K562 (cell line): ENCODE measurements at regions not wholly inside any gene's neighbourhood (a gene's known extent, or its start where the extent isn't known, plus 50 kb on each side); places are given as distances from the start of the nearest gene placed in this dataset.

Experiments
- ATAC-seq: fragments of 200-7000 bp; cut with Tn5 transposase; 3 replicates; pipeline ENCODE4 v1.9.1; 2020; ENCODE audit warnings: moderate library complexity
- BruUV-seq: library from RNA; stranded (reverse); fragments of 400-500 nt; replicated peaks from 2 replicates; lab custom pipeline; 2021; lab: Mats Ljungman, UMichigan
- CTCF ChIA-PET: fragments of 300-600 bp; formaldehyde crosslinking; extraction: SDS; loops from one replicate; lab custom pipeline; 2021; ENCODE audit warnings: low intra/inter-chr PET ratio; lab: Yijun Ruan, JAX
- POLR2A ChIA-PET: fragments of 300-600, 350-650 bp; sonication (Branson Sonifier 250); formaldehyde crosslinking; extraction: SDS; loops from one replicate; lab custom pipeline; 2021; ENCODE audit warnings: antibody characterized with exemption, inconsistent platforms; lab: Yijun Ruan, JAX
- DNase-seq, 4 experiments: peaks; one replicate each; pipeline versions ENCODE4 v3.0.0 to v3.0.0-alpha.2; 2011 to 2018; ENCODE audit warnings: low spot score in 3 of 4, mixed read lengths in 3 of 4; ENCODE audit errors: extremely low read depth in 1 of 4
- FAIRE-seq: peaks from 2 replicates; lab custom pipeline; 2011; peaks lifted over from hg19 to GRCh38; lab: Jason Lieb, UNC
- H2AFZ ChIP-seq: 2 replicates; pipeline ENCODE4 v1.6.0; 2011; ENCODE audit warnings: low read depth, low read length, control low read depth, inconsistent platforms
- H3K27ac ChIP-seq: fragments of 200-600 bp; 3 replicates; pipeline ENCODE4 v1.8.0; 2011; ENCODE audit warnings: low read depth, mild to moderate bottlenecking, control low read depth, inconsistent platforms, low read length, moderate library complexity, mixed read lengths; ENCODE audit errors: extremely low read depth
- H3K27me3 ChIP-seq, 2 experiments: fragments of 300-600 bp in 1 of 2; 2 replicates in 1 of 2; 3 replicates in 1 of 2; pipeline versions ENCODE4 v1.6.0 to v1.8.0; 2011; ENCODE audit warnings: inconsistent platforms in 2 of 2, low read length in 2 of 2, mild to moderate bottlenecking in 1 of 2, mixed read lengths in 1 of 2, moderate library complexity in 1 of 2; ENCODE audit not compliant: control insufficient read depth in 2 of 2, insufficient read depth in 2 of 2
- H3K36me3 ChIP-seq: fragments of 300-600 bp; 3 replicates; pipeline ENCODE4 v1.8.0; 2011; ENCODE audit warnings: mild to moderate bottlenecking, low read length, inconsistent platforms; ENCODE audit not compliant: control insufficient read depth, insufficient read depth
- H3K4me1 ChIP-seq, 2 experiments: fragments of 200-600 bp in 1 of 2; replicated peaks in 1 of 2; 2 replicates in 1 of 2; 3 replicates in 1 of 2; pipeline versions ENCODE4 v1.5.1 to v1.8.0; 2011; ENCODE audit warnings: inconsistent platforms in 2 of 2, low read length in 2 of 2, mild to moderate bottlenecking in 1 of 2, mixed read lengths in 1 of 2, moderate library complexity in 1 of 2; ENCODE audit not compliant: control insufficient read depth in 2 of 2, insufficient read depth in 2 of 2
- H3K4me2 ChIP-seq: 2 replicates; pipeline ENCODE4 v1.6.1; 2011; ENCODE audit warnings: low read length, control low read depth, inconsistent platforms, mixed read lengths; ENCODE audit not compliant: insufficient read depth
- H3K4me3 ChIP-seq: fragments of 200-600 bp; sonication (generic), shearing (Covaris generic); 2 replicates; pipeline ENCODE4 v1.5.1; 2016; ENCODE audit warnings: control low read depth, inconsistent platforms
- H3K79me2 ChIP-seq: fragments of 200-600 bp; 3 replicates; pipeline ENCODE4 v1.8.0; 2011; ENCODE audit warnings: low read length, inconsistent platforms; ENCODE audit not compliant: control insufficient read depth, insufficient read depth
- H3K9ac ChIP-seq, 2 experiments: 2 replicates each; pipeline versions ENCODE4 v1.6.0 to v1.6.1; 2011; ENCODE audit warnings: low read depth in 2 of 2, low read length in 2 of 2, control low read depth in 1 of 2, inconsistent platforms in 1 of 2, mild to moderate bottlenecking in 1 of 2, mixed read lengths in 1 of 2; ENCODE audit not compliant: insufficient read depth in 1 of 2
- H3K9me1 ChIP-seq: one replicate; pipeline ENCODE4 v1.6.0; 2011; ENCODE audit warnings: inconsistent platforms, mild to moderate bottlenecking, low read length, moderate library complexity; ENCODE audit not compliant: control insufficient read depth, insufficient read depth
- H3K9me3 ChIP-seq: replicated peaks from 2 replicates; pipeline ENCODE4 v1.5.1; 2011; ENCODE audit warnings: low read depth, low read length, inconsistent platforms; ENCODE audit not compliant: control insufficient read depth, insufficient read depth
- H4K20me1 ChIP-seq: replicated peaks from 2 replicates; pipeline ENCODE4 v1.6.1; 2011; ENCODE audit warnings: low read length, inconsistent platforms, mixed read lengths; ENCODE audit not compliant: control insufficient read depth, insufficient read depth
- ADNP ChIP-seq: fragments of 200-800 bp; sonication (Bioruptor generic); IDR thresholded peaks from 2 replicates; pipeline ENCODE4 v1.6.1; 2016; ENCODE audit warnings: missing genetic modification characterization, missing compliant biosample characterization
- FOXJ3 ChIP-seq: sonication (generic); formaldehyde crosslinking; IDR thresholded peaks from 2 replicates; pipeline ENCODE4 v1.4.0; 2020; ENCODE audit warnings: mild to moderate bottlenecking, missing genetic modification reagents
- MEIS2 ChIP-seq: fragments of 450-650 bp; IDR thresholded peaks from 2 replicates; pipeline ENCODE4 v1.6.1; 2014; ENCODE audit warnings: mild to moderate bottlenecking; ENCODE audit not compliant: partially characterized antibody
- NEUROD1 ChIP-seq: fragments of 150-350 bp; IDR thresholded peaks from 2 replicates; pipeline ENCODE4 v1.6.1; 2014; ENCODE audit warnings: borderline replicate concordance, low read length, low read depth; ENCODE audit not compliant: partially characterized antibody
- NR0B1 ChIP-seq: fragments of 450-650 bp; IDR thresholded peaks from one replicate; pipeline ENCODE4 v1.6.1; 2018; ENCODE audit warnings: mild to moderate bottlenecking, moderate library complexity; ENCODE audit not compliant: partially characterized antibody
- PHTF2 ChIP-seq: fragments of 250-450 bp; sonication (Bioruptor Pico); IDR thresholded peaks from 2 replicates; pipeline ENCODE4 v1.5.0; 2021; ENCODE audit warnings: mild to moderate bottlenecking
- SNIP1 ChIP-seq: fragments of 450-650 bp; IDR thresholded peaks from 2 replicates; pipeline ENCODE4 v1.7.1; 2017; ENCODE audit warnings: low read depth, mild to moderate bottlenecking
- ZNF212 ChIP-seq: fragments of 450-650 bp; formaldehyde crosslinking; IDR thresholded peaks from 2 replicates; pipeline ENCODE4 v1.4.0; 2020; ENCODE audit warnings: mild to moderate bottlenecking
- ZNF3 ChIP-seq: fragments of 250-450 bp; sonication (Bioruptor Pico); IDR thresholded peaks from 2 replicates; pipeline ENCODE4 v1.5.0; 2021; ENCODE audit warnings: mild to moderate bottlenecking, moderate library complexity
- ZNF324 ChIP-seq: fragments of 250-450 bp; sonication (Bioruptor Pico); IDR thresholded peaks from 2 replicates; pipeline ENCODE4 v1.4.0; 2020; ENCODE audit warnings: mild to moderate bottlenecking
- ZNF699 ChIP-seq: fragments of 250-450 bp; sonication (Bioruptor Pico); IDR thresholded peaks from 2 replicates; pipeline ENCODE4 v1.8.0; 2021; ENCODE audit warnings: mild to moderate bottlenecking, moderate library complexity; ENCODE audit not compliant: insufficient replicate concordance
- WGBS: fragments of 100-300 bp; shearing (Covaris generic); methylation state at CpG from one replicate; pipeline ENCODE4 v1.1.6; 2016; ENCODE audit warnings: low coverage, mixed read lengths; ENCODE audit not compliant: insufficient coverage; ENCODE audit errors: missing lambda C conversion rate; 5-methylcytosine and 5-hydroxymethylcytosine counted together
- in situ Hi-C: fragments of 300-500 bp; cut with MboI; formaldehyde crosslinking; loops from 4 replicates; pipeline ENCODE4 v1.15.0; 2018; ENCODE audit warnings: inconsistent platforms, mixed read lengths
- intact Hi-C: fragments of 100-400 bp; cut with micrococcal nuclease; formaldehyde crosslinking; loops from 2 replicates; pipeline ENCODE4 v1.14.2; 2022
- TF ChIP-seq, protein P1 (sequence below), 3 experiments: IDR thresholded peaks in 2 of 3; conservative IDR thresholded peaks in 1 of 3; 2 replicates each; pipeline ENCODE4 v1.5.1; 2011 to 2012; ENCODE audit warnings: low read length in 3 of 3, mild to moderate bottlenecking in 3 of 3, control low read depth in 2 of 3, improper control_type of control experiment in 1 of 3, inconsistent platforms in 1 of 3, low read depth in 1 of 3, mixed read lengths in 1 of 3, moderate library complexity in 1 of 3; ENCODE audit not compliant: insufficient read depth in 2 of 3
- TF ChIP-seq, protein P2 (sequence below): sonication (generic); IDR thresholded peaks from 2 replicates; pipeline ENCODE4 v1.6.1; 2016

- BruUV-seq: no TSS peak
- intact Hi-C loops: no loop called here
- TF ChIP-seq NEUROD1 (no peak), PHTF2 (CRISPR knock-in tag) (no peak), MEIS2 (no peak)
- TF ChIP-seq, protein P1, sequence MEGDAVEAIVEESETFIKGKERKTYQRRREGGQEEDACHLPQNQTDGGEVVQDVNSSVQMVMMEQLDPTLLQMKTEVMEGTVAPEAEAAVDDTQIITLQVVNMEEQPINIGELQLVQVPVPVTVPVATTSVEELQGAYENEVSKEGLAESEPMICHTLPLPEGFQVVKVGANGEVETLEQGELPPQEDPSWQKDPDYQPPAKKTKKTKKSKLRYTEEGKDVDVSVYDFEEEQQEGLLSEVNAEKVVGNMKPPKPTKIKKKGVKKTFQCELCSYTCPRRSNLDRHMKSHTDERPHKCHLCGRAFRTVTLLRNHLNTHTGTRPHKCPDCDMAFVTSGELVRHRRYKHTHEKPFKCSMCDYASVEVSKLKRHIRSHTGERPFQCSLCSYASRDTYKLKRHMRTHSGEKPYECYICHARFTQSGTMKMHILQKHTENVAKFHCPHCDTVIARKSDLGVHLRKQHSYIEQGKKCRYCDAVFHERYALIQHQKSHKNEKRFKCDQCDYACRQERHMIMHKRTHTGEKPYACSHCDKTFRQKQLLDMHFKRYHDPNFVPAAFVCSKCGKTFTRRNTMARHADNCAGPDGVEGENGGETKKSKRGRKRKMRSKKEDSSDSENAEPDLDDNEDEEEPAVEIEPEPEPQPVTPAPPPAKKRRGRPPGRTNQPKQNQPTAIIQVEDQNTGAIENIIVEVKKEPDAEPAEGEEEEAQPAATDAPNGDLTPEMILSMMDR (IDR thresholded peaks at IDR 0.05 in 2 of 3, conservative IDR thresholded peaks at IDR 0.05 in 1 of 3; ENCODE audit: insufficient read depth in 2 of 3, low read depth in 1 of 3, low read length in 3 of 3): 0 out of 6 replicates have a peak, but pooled peaks of 1 of the 3 experiments have one; percentile 2
- Histone ChIP-seq H3K9me3 (no peaks in the 10 kb centered on the region), H3K79me2 (no peaks in the 10 kb centered on the region), H4K20me1 (no peaks in the 10 kb centered on the region), H3K4me2 (no peak overlapping the region), H3K36me3 (no peaks in the 10 kb centered on the region), H3K4me1 (no peaks in the 10 kb centered on the region), H3K9ac (no peak overlapping the region), H3K27ac (no peak overlapping the region), H3K9me1 (no peaks in the 10 kb centered on the region), H3K4me3 (no peak overlapping the region), H3K27me3 (no peaks in the 10 kb centered on the region), H2AFZ (no peak overlapping the region)
- FAIRE-seq: no peak
- in situ Hi-C loops: no loop called here
- peak; percentile 1 to 12 (median 5) for DNase-seq
- WGBS: 0% methylated on average over 3 of the region's 3 CpGs
- ChIA-PET POLR2A (no interaction called here), CTCF (no interaction called here)
- ATAC-seq: no peak
Measured at GRCh38 chrX:128816919-128817318, 706.4 kb downstream of the SMARCA1 start.

DNA sequence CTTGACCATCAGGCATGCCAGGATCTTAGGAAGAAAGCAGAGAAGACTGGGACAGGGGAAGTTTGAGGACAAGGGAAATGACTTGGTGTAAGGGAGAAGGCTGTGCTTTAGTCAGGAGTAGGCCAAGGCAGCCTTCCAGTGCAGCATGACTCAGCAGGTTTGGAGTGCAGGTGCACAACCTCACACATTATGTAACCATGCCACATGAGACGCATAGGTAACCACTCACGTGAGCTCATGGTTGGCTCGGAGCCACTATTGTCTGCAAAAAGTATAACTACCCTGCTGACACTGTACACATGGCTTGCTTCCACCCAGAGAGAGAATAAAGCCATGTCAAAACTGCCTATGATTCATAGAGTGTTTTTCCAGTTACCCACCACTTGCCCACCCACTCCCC, 715.9 kb downstream of the SMARCA1 start:
- no peaks in the 10 kb centered on the region for H4K20me1 ChIP-seq
- in situ Hi-C loops: no loop called here
- H3K9me3 ChIP-seq: no peaks in the 10 kb centered on the region
- TF ChIP-seq FOXJ3 (CRISPR knock-in tag) (no peak), ZNF324 (CRISPR knock-in tag) (no peak), ZNF212 (CRISPR knock-in tag) (no peak), ZNF699 (CRISPR knock-in tag) (no peak), ADNP (tag) (no peak), SNIP1 (no peak), NR0B1 (no peak), ZNF3 (CRISPR knock-in tag) (no peak)
- TF ChIP-seq, protein P2, sequence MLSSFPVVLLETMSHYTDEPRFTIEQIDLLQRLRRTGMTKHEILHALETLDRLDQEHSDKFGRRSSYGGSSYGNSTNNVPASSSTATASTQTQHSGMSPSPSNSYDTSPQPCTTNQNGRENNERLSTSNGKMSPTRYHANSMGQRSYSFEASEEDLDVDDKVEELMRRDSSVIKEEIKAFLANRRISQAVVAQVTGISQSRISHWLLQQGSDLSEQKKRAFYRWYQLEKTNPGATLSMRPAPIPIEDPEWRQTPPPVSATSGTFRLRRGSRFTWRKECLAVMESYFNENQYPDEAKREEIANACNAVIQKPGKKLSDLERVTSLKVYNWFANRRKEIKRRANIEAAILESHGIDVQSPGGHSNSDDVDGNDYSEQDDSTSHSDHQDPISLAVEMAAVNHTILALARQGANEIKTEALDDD: no peak

More for the DNA sequence above, 715.9 kb downstream of the SMARCA1 start:
- FAIRE-seq (no peak), DNase-seq (peak in 1 of 4 experiments; percentile 4), ATAC-seq (no peak)
- WGBS: 0% methylated on average over 3 of the region's 3 CpGs
- H3K36me3 ChIP-seq: no peaks in the 10 kb centered on the region
- ChIA-PET POLR2A (no interaction called here), CTCF (no interaction called here)
- H2AFZ ChIP-seq: no peak overlapping the region
- intact Hi-C loops: no loop called here
- H3K79me2 ChIP-seq: no peaks in the 10 kb centered on the region
- H3K4me3 ChIP-seq: no peak overlapping the region
- no peak overlapping the region for H3K4me2 ChIP-seq
- no peak overlapping the region for H3K9ac ChIP-seq
- no peak overlapping the region for H3K27ac ChIP-seq
- no peaks in the 10 kb centered on the region for H3K27me3 ChIP-seq
- no peaks in the 10 kb centered on the region for H3K9me1 ChIP-seq
- H3K4me1 ChIP-seq: no peaks in the 10 kb centered on the region
- BruUV-seq: no TSS peak
